Hepatocyte (in vitro differentiated cells): ENCODE measurements at regions not wholly inside any gene's neighbourhood (a gene's known extent, or its start where the extent isn't known, plus 50 kb on each side); places are given as distances from the start of the nearest gene placed in this dataset.

ENCODE experiments used
- EZH2 ChIP-seq: fragments of 200-600 bp; sonication (generic); IDR thresholded peaks from 2 replicates; pipeline ENCODE4 v1.6.1; 2016; ENCODE audit warnings: antibody characterized with exemption, mild to moderate bottlenecking, borderline replicate concordance
- EZH2phosphoT487 ChIP-seq: fragments of 200-600 bp; sonication (generic); IDR thresholded peaks from one replicate; pipeline ENCODE4 v1.6.1; 2018; ENCODE audit warnings: antibody characterized with exemption, mild to moderate bottlenecking, low read depth, moderate library complexity; ENCODE audit not compliant: unreplicated experiment, severe bottlenecking
- TF ChIP-seq, protein P1 (sequence below): fragments of 200-600 bp; sonication (generic); IDR thresholded peaks from 2 replicates; pipeline ENCODE4 v1.5.1; 2016; ENCODE audit warnings: antibody characterized with exemption, mild to moderate bottlenecking; ENCODE audit not compliant: poor library complexity

DNA sequence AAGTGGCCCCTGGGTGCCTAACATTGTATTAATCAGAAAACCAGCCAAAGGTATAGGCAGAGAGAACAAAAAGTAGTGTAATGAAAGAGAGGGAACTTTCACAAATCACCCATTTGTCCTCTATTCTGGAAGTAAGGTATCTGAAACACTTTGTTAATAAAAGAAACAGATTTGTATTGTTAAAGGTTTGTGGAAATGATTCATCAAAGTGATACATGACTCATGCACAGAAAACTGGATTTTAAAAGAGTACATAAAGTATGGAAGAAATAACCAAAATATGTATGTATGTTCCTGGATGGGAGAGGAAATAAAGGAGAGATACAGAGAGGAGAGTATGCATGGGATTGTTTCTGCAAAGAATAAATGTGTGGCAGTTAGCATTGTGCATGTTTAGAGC, 126.8 kb downstream of the RGS21 start:
- TF ChIP-seq, protein P1, sequence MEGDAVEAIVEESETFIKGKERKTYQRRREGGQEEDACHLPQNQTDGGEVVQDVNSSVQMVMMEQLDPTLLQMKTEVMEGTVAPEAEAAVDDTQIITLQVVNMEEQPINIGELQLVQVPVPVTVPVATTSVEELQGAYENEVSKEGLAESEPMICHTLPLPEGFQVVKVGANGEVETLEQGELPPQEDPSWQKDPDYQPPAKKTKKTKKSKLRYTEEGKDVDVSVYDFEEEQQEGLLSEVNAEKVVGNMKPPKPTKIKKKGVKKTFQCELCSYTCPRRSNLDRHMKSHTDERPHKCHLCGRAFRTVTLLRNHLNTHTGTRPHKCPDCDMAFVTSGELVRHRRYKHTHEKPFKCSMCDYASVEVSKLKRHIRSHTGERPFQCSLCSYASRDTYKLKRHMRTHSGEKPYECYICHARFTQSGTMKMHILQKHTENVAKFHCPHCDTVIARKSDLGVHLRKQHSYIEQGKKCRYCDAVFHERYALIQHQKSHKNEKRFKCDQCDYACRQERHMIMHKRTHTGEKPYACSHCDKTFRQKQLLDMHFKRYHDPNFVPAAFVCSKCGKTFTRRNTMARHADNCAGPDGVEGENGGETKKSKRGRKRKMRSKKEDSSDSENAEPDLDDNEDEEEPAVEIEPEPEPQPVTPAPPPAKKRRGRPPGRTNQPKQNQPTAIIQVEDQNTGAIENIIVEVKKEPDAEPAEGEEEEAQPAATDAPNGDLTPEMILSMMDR = no peak
- TF ChIP-seq EZH2phosphoT487 (no peak), EZH2 (no peak)
